GM23248 (cell line): ENCODE measurements at regions not wholly inside any gene's neighbourhood (a gene's known extent, or its start where the extent isn't known, plus 50 kb on each side); places are given as distances from the start of the nearest gene placed in this dataset.

Experiments used
- EZH2 ChIP-seq: fragments of 200-600 bp; sonication (generic); IDR thresholded peaks from 2 replicates; pipeline ENCODE4 v1.6.1; 2018; ENCODE audit warnings: antibody characterized with exemption, mild to moderate bottlenecking; ENCODE audit not compliant: insufficient read depth, poor library complexity, severe bottlenecking
- EZH2phosphoT487 ChIP-seq: fragments of 200-600 bp; sonication (generic); IDR thresholded peaks from 2 replicates; pipeline ENCODE4 v1.6.1; 2018; ENCODE audit warnings: antibody characterized with exemption, moderate library complexity, mild to moderate bottlenecking, low read depth; ENCODE audit not compliant: insufficient read depth

GRCh38 chr18:47550611-47551010 lies 299.2 kb upstream of the SKOR2 start:
- no peak for TF ChIP-seq EZH2
- no peak for TF ChIP-seq EZH2phosphoT487
